ENCODE measurements at regions not wholly inside any gene's neighbourhood (a gene's known extent, or its start where the extent isn't known, plus 50 kb on each side); places are given as distances from the start of the nearest gene placed in this dataset.

DNA sequence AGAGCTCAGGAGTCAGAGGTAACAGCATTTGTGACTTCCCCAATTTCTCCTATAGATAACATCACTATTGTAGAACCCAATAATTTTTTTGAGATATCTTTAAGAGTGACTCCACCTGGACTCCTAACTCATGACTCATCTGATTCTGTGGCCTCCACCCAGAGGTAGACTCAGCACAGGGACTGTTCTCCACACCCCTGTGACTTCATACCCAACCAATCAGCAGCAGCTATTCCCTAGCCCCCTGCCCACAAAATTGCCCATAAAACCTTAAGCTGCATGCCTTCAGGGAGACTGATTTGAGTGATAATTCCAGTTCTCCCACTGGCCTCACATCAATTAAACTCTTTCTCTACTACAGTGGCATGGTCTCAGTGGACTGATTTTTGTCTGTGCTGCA is 475.4 kb upstream of the FAT3 start:
- TF ChIP-seq, protein P1, sequence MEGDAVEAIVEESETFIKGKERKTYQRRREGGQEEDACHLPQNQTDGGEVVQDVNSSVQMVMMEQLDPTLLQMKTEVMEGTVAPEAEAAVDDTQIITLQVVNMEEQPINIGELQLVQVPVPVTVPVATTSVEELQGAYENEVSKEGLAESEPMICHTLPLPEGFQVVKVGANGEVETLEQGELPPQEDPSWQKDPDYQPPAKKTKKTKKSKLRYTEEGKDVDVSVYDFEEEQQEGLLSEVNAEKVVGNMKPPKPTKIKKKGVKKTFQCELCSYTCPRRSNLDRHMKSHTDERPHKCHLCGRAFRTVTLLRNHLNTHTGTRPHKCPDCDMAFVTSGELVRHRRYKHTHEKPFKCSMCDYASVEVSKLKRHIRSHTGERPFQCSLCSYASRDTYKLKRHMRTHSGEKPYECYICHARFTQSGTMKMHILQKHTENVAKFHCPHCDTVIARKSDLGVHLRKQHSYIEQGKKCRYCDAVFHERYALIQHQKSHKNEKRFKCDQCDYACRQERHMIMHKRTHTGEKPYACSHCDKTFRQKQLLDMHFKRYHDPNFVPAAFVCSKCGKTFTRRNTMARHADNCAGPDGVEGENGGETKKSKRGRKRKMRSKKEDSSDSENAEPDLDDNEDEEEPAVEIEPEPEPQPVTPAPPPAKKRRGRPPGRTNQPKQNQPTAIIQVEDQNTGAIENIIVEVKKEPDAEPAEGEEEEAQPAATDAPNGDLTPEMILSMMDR (conservative IDR thresholded peaks at IDR 0.05): no peak
- Mint-ChIP-seq H3K27me3 (no peaks in the 10 kb centered on the region), H3K4me3 (no peak overlapping the region), H3K4me1 (ENCODE audit: unreplicated experiment) (no peaks in the 10 kb centered on the region), H3K27ac (no peak overlapping the region), H3K9me3 (peaks cover 9% of the 10 kb centered on the region), H3K36me3 (no peaks in the 10 kb centered on the region)
- no peak for DNase-seq (ENCODE audit: extremely low spot score, unreplicated experiment)

DNA sequence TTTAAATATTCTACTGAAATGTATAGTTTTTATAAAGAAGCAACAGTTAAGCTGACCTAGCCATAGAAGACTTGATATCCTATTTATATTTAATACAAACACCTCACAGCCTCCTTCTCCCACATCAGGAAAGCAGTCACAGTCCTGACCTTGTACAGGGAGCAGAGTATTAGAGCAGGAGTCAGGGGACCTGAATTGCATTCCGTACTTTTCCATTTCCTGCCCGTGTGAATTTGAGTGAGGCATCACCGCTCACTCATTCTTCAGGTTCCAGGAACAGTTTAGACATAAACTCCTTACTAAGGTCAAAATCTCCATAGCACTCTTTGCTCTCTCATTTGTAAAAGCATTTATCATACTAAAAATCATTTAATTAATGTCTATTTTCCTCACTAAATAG is 482.5 kb upstream of the FAT3 start:
- peaks cover 12% of the 10 kb centered on the region for H3K9me3 Mint-ChIP-seq
- H3K36me3 Mint-ChIP-seq: no peaks in the 10 kb centered on the region
- no peak overlapping the region for H3K4me3 Mint-ChIP-seq
- no peak for DNase-seq (ENCODE audit: extremely low spot score, unreplicated experiment)
- TF ChIP-seq, protein P1 (conservative IDR thresholded peaks at IDR 0.05): no peak
- peaks cover 3% of the 10 kb centered on the region for H3K4me1 Mint-ChIP-seq (ENCODE audit: unreplicated experiment)
- H3K27me3 Mint-ChIP-seq: no peaks in the 10 kb centered on the region
- no peak overlapping the region for H3K27ac Mint-ChIP-seq

DNA sequence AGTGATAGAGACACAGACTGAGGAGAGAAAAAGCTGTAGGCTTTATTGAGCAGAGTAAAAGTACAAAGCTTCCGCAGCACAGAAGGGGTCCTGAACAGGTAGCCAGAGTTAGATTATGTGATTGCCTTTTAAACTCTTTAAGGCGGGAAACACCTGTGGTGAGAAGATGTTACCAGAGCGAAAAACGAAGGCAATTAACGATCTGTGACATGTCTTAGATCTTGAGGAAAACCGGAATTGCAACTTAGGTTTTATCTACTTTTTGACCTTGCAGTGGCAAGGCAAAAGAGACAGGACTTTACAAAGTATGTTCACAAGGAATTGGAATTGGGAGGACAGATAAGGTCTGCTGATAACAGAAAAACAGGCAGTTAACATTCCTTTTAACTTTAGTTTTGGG is 493.6 kb upstream of the FAT3 start:
- H3K4me3 Mint-ChIP-seq: peak overlapping the region; percentile 38
- H3K36me3 Mint-ChIP-seq: no peaks in the 10 kb centered on the region
- H3K4me1 Mint-ChIP-seq (ENCODE audit: unreplicated experiment): peaks cover 5% of the 10 kb centered on the region
- H3K9me3 Mint-ChIP-seq: peaks cover 10% of the 10 kb centered on the region
- TF ChIP-seq, protein P1 (conservative IDR thresholded peaks at IDR 0.05): no peak
- no peak overlapping the region for H3K27ac Mint-ChIP-seq
- DNase-seq (ENCODE audit: extremely low spot score, unreplicated experiment): no peak
- H3K27me3 Mint-ChIP-seq: no peaks in the 10 kb centered on the region

DNA sequence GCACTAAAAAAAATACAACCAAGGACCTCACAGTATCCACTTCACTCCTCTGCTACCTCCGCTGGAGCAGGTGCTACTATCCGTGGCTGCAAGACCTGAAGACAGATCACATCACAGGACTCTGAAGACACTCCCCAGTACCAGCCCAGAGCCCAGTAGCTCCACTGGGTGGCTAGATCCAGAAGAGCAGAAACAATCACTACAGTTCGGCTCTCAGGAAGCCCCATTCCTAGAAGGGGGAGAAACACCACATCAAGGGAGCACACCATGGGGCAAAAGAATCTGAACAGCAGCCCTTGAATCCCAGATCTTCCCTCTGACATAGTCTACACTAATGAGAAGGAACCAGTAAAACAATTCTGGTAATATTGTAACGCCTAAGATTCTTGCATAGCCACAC is 494.0 kb upstream of the FAT3 start:
- Mint-ChIP-seq H3K4me3 (no peak overlapping the region), H3K4me1 (ENCODE audit: unreplicated experiment) (peaks cover 5% of the 10 kb centered on the region), H3K9me3 (peaks cover 10% of the 10 kb centered on the region), H3K27me3 (no peaks in the 10 kb centered on the region), H3K27ac (no peak overlapping the region), H3K36me3 (no peaks in the 10 kb centered on the region)
- DNase-seq (ENCODE audit: extremely low spot score, unreplicated experiment): no peak
- TF ChIP-seq, protein P1 (conservative IDR thresholded peaks at IDR 0.05): no peak

DNA sequence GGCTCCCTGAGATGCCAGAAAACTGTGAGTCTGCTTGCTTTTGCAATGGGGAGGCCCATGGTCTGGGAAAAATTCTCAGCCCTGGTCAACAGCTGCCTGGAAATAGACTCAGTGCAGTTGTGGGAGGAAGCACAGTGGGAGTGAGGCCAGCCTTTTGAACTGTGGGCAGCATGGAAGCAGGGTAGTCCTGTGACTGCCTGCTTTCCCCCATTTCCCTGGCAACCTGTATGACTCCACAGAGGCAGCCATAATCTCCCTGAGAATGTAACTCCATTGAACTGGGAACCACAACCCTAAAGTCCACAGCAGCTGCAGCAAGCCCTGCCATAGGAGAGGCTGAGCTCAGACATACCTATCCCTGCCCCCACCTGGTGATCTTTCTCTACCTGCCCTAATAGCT is 494.6 kb upstream of the FAT3 start:
- Mint-ChIP-seq H3K36me3 (no peaks in the 10 kb centered on the region), H3K4me3 (no peak overlapping the region), H3K27ac (no peak overlapping the region), H3K4me1 (ENCODE audit: unreplicated experiment) (peaks cover 5% of the 10 kb centered on the region), H3K27me3 (no peaks in the 10 kb centered on the region), H3K9me3 (peaks cover 7% of the 10 kb centered on the region)
- no peak for DNase-seq (ENCODE audit: extremely low spot score, unreplicated experiment)
- TF ChIP-seq, protein P1 (conservative IDR thresholded peaks at IDR 0.05): no peak

DNA sequence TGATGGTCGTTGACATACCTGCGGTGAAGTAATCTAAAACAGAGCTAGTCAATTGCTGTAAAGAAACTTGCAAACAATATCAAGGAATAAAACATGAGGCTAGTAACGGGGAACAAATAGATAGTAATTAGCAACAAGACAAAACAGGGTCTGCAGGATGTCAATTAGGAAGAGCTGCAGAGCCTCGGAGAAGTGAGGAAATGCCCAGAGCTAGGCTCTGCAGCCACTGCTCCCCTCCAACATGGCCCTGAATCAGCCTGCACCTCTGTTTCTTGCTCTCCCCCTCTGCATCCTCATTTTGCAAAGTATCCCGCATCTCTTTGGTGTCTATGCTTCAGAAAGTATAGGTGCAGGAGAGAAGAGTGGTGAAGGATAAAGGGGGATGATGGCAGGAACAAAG is 507.4 kb upstream of the FAT3 start:
- H3K4me3 Mint-ChIP-seq: no peak overlapping the region
- TF ChIP-seq, protein P1 (conservative IDR thresholded peaks at IDR 0.05): no peak
- DNase-seq (ENCODE audit: extremely low spot score, unreplicated experiment): no peak
- H3K27ac Mint-ChIP-seq: no peak overlapping the region
- no peaks in the 10 kb centered on the region for H3K36me3 Mint-ChIP-seq
- H3K9me3 Mint-ChIP-seq: peaks cover 5% of the 10 kb centered on the region
- peaks cover 3% of the 10 kb centered on the region for H3K27me3 Mint-ChIP-seq
- no peaks in the 10 kb centered on the region for H3K4me1 Mint-ChIP-seq (ENCODE audit: unreplicated experiment)

Data from type B pancreatic cell (in vitro differentiated cells).